HCT116 (cell line): ENCODE measurements at regions not wholly inside any gene's neighbourhood (a gene's known extent, or its start where the extent isn't known, plus 50 kb on each side); places are given as distances from the start of the nearest gene placed in this dataset.

Experiments used
- ATAC-seq: fragments of 200-7000 bp; cut with Tn5 transposase; 2 replicates; pipeline ENCODE4 v1.9.1; 2020; ENCODE audit warnings: mild to moderate bottlenecking, moderate library complexity
- BruUV-seq: library from RNA; stranded (reverse); fragments of 400-500 nt; replicated peaks from 2 replicates; lab custom pipeline; 2021; lab: Mats Ljungman, UMichigan
- CTCF ChIA-PET: fragments of 300-600 bp; sonication (Branson Sonifier 250); formaldehyde crosslinking; loops from one replicate; lab custom pipeline; 2021; ENCODE audit warnings: antibody characterized with exemption; lab: Charles Lee
- POLR2A ChIA-PET: fragments of 300-600, 350-600 bp; sonication (Branson Sonifier 250); formaldehyde crosslinking; loops from one replicate; lab custom pipeline; 2021; ENCODE audit warnings: antibody characterized with exemption; lab: Charles Lee
- RAD21 ChIA-PET, 2 experiments: fragments of 300-600 bp; sonication (Branson Sonifier 250); formaldehyde crosslinking; loops; one replicate each; lab custom pipeline; 2023; ENCODE audit warnings: low total read pairs in 2 of 2; ENCODE audit not compliant: uncharacterized antibody in 2 of 2, unreplicated experiment in 2 of 2, low non-redundant PET in 1 of 2; lab: Charles Lee
- DNase-seq: peaks from one replicate; pipeline ENCODE4 v3.0.0-alpha.2; 2010; ENCODE audit warnings: low read depth, low spot score
- H2AFZ ChIP-seq: fragments of 200-600 bp; shearing (Covaris generic), sonication (generic); 2 replicates; pipeline ENCODE4 v1.6.1; 2017; ENCODE audit warnings: low read depth, mixed run types, mixed read lengths, antibody characterized with exemption, low read length; ENCODE audit not compliant: poor library complexity, severe bottlenecking
- H3K27ac ChIP-seq: 2 replicates; pipeline ENCODE4 v1.5.1; 2012; ENCODE audit warnings: low read depth, low read length
- H3K27me3 ChIP-seq: fragments of 200-600 bp; sonication (generic); 2 replicates; pipeline ENCODE4 v1.6.1; 2016; ENCODE audit warnings: mixed run types, low read length, mixed read lengths; ENCODE audit not compliant: insufficient read depth
- H3K36me3 ChIP-seq, 2 experiments: fragments of 200-500 bp in 1 of 2; fragments of 200-600 bp in 1 of 2; sonication (Bioruptor generic) in 1 of 2; sonication (generic) in 1 of 2; 2 replicates each; pipeline versions ENCODE4 v1.5.1 to v1.6.1; 2014 to 2016; ENCODE audit warnings: low read length in 2 of 2, inconsistent platforms in 1 of 2, mixed read lengths in 1 of 2, mixed run types in 1 of 2; ENCODE audit not compliant: insufficient read depth in 2 of 2, control insufficient read depth in 1 of 2
- H3K4me1 ChIP-seq, 2 experiments: fragments of 200-600 bp in 1 of 2; sonication (generic) in 1 of 2; 2 replicates each; pipeline versions ENCODE4 v1.5.1 to v1.6.1; 2012 to 2017; ENCODE audit warnings: low read length in 2 of 2, inconsistent platforms in 1 of 2, mild to moderate bottlenecking in 1 of 2, mixed read lengths in 1 of 2, mixed run types in 1 of 2, moderate library complexity in 1 of 2; ENCODE audit not compliant: insufficient read depth in 2 of 2, control insufficient read depth in 1 of 2
- H3K4me2 ChIP-seq: fragments of 200-600 bp; sonication (generic); 2 replicates; pipeline ENCODE4 v1.6.1; 2017; ENCODE audit warnings: mixed run types, low read length, mixed read lengths
- H3K4me3 ChIP-seq, 2 experiments: fragments of 200-600 bp in 1 of 2; sonication (generic) in 1 of 2; replicated peaks in 1 of 2; 2 replicates each; pipeline ENCODE4 v1.5.1; 2011 to 2016; ENCODE audit warnings: low read length in 2 of 2, control low read depth in 1 of 2, low read depth in 1 of 2, mild to moderate bottlenecking in 1 of 2, mixed read lengths in 1 of 2, mixed run types in 1 of 2
- H3K79me2 ChIP-seq: fragments of 200-600 bp; sonication (generic); 2 replicates; pipeline ENCODE4 v1.6.1; 2017; ENCODE audit warnings: mild to moderate bottlenecking, mixed run types, low read length, moderate library complexity, mixed read lengths; ENCODE audit not compliant: insufficient read depth
- H3K9ac ChIP-seq: fragments of 200-600 bp; sonication (generic); 2 replicates; pipeline ENCODE4 v1.6.1; 2016; ENCODE audit warnings: low read length, mixed read lengths
- H3K9me2 ChIP-seq: fragments of 200-600 bp; sonication (generic), shearing (Covaris generic); 2 replicates; pipeline ENCODE4 v1.6.1; 2017; ENCODE audit warnings: mixed run types, mild to moderate bottlenecking, moderate library complexity; ENCODE audit not compliant: insufficient read depth
- H3K9me3 ChIP-seq, 2 experiments: fragments of 200-500 bp in 1 of 2; fragments of 200-600 bp in 1 of 2; sonication (Bioruptor generic) in 1 of 2; sonication (generic) in 1 of 2; 2 replicates each; pipeline ENCODE4 v1.6.1; 2014 to 2017; ENCODE audit warnings: low read length in 2 of 2, mixed read lengths in 2 of 2, inconsistent platforms in 1 of 2, low read depth in 1 of 2, mild to moderate bottlenecking in 1 of 2, mixed run types in 1 of 2, moderate library complexity in 1 of 2; ENCODE audit not compliant: control insufficient read depth in 1 of 2, insufficient read depth in 1 of 2
- H4K20me1 ChIP-seq: fragments of 200-600 bp; sonication (generic), shearing (Covaris generic); 2 replicates; pipeline ENCODE4 v1.6.1; 2017; ENCODE audit warnings: mixed run types, mild to moderate bottlenecking, moderate library complexity; ENCODE audit not compliant: insufficient read depth
- CEBPB ChIP-seq: IDR thresholded peaks from 2 replicates; pipeline ENCODE4 v1.6.1; 2012; ENCODE audit warnings: low read depth
- SIN3A ChIP-seq: IDR thresholded peaks from 2 replicates; pipeline ENCODE4 v1.6.1; 2012; ENCODE audit warnings: low read depth
- SRF ChIP-seq: IDR thresholded peaks from 2 replicates; pipeline ENCODE4 v1.6.1; 2012; ENCODE audit warnings: low read depth
- TCF7L2 ChIP-seq: IDR thresholded peaks from 2 replicates; pipeline ENCODE4 v1.7.0; 2011; ENCODE audit warnings: borderline replicate concordance, inconsistent platforms; ENCODE audit not compliant: insufficient read depth, insufficient read length; ENCODE audit errors: extremely low read depth
- YY1 ChIP-seq: IDR thresholded peaks from 2 replicates; pipeline ENCODE4 v1.6.1; 2011; ENCODE audit warnings: low read length, low read depth, moderate library complexity, mild to moderate bottlenecking; ENCODE audit not compliant: insufficient replicate concordance; ENCODE audit errors: extremely low read depth
- intact Hi-C: fragments of 100-400 bp; cut with micrococcal nuclease; formaldehyde crosslinking; loops from 2 replicates; pipeline ENCODE4 v1.10.0; 2022
- TF ChIP-seq, protein P1 (sequence below): IDR thresholded peaks from 2 replicates; pipeline ENCODE4 v1.6.1; 2012; ENCODE audit warnings: low read depth

DNA sequence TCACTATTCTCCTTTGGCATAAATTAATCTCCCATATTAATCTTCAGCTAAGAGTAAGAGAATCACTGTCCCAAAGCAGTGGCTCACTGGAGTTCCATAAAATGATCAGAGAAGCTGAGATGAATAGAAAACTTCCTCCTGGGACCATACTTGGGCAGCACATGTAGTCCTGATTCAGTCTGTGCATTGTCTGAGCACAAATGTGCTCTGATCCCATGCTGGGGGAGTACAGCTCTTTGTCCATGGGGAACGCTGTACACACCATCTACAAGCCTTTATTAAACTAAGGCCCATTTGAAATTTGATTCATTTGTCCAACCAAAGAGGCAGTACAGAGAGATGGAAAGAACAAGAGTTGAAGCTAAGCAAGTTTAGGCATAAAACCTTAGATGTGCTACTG lies 147.4 kb upstream of the PGR start:
- POLR2A ChIA-PET = no interaction called here
- intact Hi-C loops = no loop called here
- Histone ChIP-seq H3K79me2 (no peaks in the 10 kb centered on the region), H3K9me3 (no peaks in the 10 kb centered on the region), H3K27me3 (no peaks in the 10 kb centered on the region), H3K36me3 (no peaks in the 10 kb centered on the region), H4K20me1 (no peaks in the 10 kb centered on the region), H3K27ac (no peak overlapping the region), H3K9me2 (no peaks in the 10 kb centered on the region), H3K4me1 (no peaks in the 10 kb centered on the region), H3K4me3 (no peak overlapping the region), H3K4me2 (no peak overlapping the region), H3K9ac (no peak overlapping the region), H2AFZ (no peak overlapping the region)
- no peak for DNase-seq
- RAD21 ChIA-PET = no interaction called here
- TF ChIP-seq CEBPB (no peak), TCF7L2 (no peak), SRF (no peak), YY1 (no peak), SIN3A (no peak)
- TF ChIP-seq, protein P1, sequence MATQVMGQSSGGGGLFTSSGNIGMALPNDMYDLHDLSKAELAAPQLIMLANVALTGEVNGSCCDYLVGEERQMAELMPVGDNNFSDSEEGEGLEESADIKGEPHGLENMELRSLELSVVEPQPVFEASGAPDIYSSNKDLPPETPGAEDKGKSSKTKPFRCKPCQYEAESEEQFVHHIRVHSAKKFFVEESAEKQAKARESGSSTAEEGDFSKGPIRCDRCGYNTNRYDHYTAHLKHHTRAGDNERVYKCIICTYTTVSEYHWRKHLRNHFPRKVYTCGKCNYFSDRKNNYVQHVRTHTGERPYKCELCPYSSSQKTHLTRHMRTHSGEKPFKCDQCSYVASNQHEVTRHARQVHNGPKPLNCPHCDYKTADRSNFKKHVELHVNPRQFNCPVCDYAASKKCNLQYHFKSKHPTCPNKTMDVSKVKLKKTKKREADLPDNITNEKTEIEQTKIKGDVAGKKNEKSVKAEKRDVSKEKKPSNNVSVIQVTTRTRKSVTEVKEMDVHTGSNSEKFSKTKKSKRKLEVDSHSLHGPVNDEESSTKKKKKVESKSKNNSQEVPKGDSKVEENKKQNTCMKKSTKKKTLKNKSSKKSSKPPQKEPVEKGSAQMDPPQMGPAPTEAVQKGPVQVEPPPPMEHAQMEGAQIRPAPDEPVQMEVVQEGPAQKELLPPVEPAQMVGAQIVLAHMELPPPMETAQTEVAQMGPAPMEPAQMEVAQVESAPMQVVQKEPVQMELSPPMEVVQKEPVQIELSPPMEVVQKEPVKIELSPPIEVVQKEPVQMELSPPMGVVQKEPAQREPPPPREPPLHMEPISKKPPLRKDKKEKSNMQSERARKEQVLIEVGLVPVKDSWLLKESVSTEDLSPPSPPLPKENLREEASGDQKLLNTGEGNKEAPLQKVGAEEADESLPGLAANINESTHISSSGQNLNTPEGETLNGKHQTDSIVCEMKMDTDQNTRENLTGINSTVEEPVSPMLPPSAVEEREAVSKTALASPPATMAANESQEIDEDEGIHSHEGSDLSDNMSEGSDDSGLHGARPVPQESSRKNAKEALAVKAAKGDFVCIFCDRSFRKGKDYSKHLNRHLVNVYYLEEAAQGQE = no peak
- no peak for ATAC-seq
- CTCF ChIA-PET = no interaction called here
- no TSS peak for BruUV-seq
